SK-N-MC (cell line): ENCODE measurements at regions not wholly inside any gene's neighbourhood (a gene's known extent, or its start where the extent isn't known, plus 50 kb on each side); places are given as distances from the start of the nearest gene placed in this dataset.

Source experiments
- EZH2 ChIP-seq: fragments of 200-600 bp; sonication (generic); IDR thresholded peaks from one replicate; pipeline ENCODE4 v1.6.1; 2017; ENCODE audit warnings: antibody characterized with exemption
- POLR2AphosphoS5 ChIP-seq: IDR thresholded peaks from 2 replicates; pipeline ENCODE4 v1.6.1; 2012; ENCODE audit warnings: mild to moderate bottlenecking, low read depth, low read length, borderline replicate concordance

DNA sequence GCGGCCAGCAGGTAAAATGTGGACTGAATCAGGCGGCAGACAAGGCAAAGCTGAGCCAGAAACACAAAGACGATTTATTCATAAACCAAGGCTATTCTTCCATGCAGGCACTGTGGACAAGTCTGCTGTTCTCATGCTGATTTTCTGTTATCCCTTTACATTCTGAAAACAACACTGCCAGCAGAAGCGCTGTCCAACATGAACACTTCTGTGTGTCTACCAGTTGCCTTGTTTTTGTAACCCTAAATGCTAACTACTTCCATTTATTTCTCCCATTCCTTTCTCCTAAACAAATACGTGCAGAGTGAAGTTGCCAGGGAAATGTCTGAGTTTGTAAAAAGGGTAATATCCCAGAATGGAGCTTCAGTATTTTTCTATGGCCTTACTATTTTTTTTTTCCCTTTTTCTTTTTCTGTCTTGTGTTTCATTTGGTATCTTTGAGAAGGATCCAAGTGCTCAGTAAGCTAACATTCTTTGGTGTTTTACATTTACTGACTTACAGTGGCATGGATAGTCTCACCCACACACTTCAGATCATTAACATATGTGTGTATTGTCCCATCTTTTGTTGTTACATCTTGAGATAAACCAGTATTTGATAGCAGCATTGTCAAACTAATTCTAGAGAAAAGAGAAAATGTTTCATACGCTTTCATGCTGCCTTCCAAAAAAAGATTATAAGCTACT lies 1308.9 kb upstream of the MAP3K7 start:
- TF ChIP-seq EZH2 (no peak), POLR2AphosphoS5 (no peak)
